D721Med (cell line): ENCODE measurements at regions not wholly inside any gene's neighbourhood (a gene's known extent, or its start where the extent isn't known, plus 50 kb on each side); places are given as distances from the start of the nearest gene placed in this dataset.

Experiments
- DNase-seq: peaks from one replicate; pipeline ENCODE4 v3.0.0; 2011; ENCODE audit warnings: low spot score; ENCODE audit not compliant: insufficient read length
- FAIRE-seq: peaks from 2 replicates; lab custom pipeline; 2011; peaks lifted over from hg19 to GRCh38; lab: Jason Lieb, UNC
- CTCF ChIP-seq: IDR thresholded peaks from 2 replicates; pipeline ENCODE4 v1.5.1; 2012; ENCODE audit warnings: mild to moderate bottlenecking, control low read depth; ENCODE audit not compliant: insufficient read depth; ENCODE audit errors: missing control alignments

GRCh38 chr4:14897217-14897616, 105.1 kb upstream of the CPEB2 start:
- no peak for FAIRE-seq
- no peak for TF ChIP-seq CTCF
- DNase-seq: no peak

GRCh38 chr4:14898989-14899388, 103.3 kb upstream of the CPEB2 start:
- no peak for FAIRE-seq
- TF ChIP-seq CTCF: no peak
- no peak for DNase-seq

- FAIRE-seq (no peak), DNase-seq (no peak)
- no peak for TF ChIP-seq CTCF
Observed at GRCh38 chr4:14902342-14902741, 99.9 kb upstream of the CPEB2 start.

- FAIRE-seq: no peak
- no peak for TF ChIP-seq CTCF
- DNase-seq: no peak
Observed at GRCh38 chr4:14903321-14903720, 99.0 kb upstream of the CPEB2 start.

- TF ChIP-seq CTCF: no peak
- DNase-seq (no peak), FAIRE-seq (no peak)
Observed at GRCh38 chr4:14906805-14907204, 95.5 kb upstream of the CPEB2 start.

- no peak for TF ChIP-seq CTCF
- DNase-seq: no peak
- no peak for FAIRE-seq
Observed at GRCh38 chr4:14908635-14909034, 93.6 kb upstream of the CPEB2 start.

GRCh38 chr4:14910411-14910810, 91.9 kb upstream of the CPEB2 start:
- DNase-seq (no peak), FAIRE-seq (no peak)
- TF ChIP-seq CTCF: no peak
